GM18870 (cell line): ENCODE measurements at regions not wholly inside any gene's neighbourhood (a gene's known extent, or its start where the extent isn't known, plus 50 kb on each side); places are given as distances from the start of the nearest gene placed in this dataset.

Experiments used
- ATAC-seq: cut with Tn5 transposase; IDR thresholded peaks from one replicate; pipeline ENCODE4 v1.9.1; 2021; ENCODE audit warnings: moderate library complexity; ENCODE audit not compliant: unreplicated experiment

DNA sequence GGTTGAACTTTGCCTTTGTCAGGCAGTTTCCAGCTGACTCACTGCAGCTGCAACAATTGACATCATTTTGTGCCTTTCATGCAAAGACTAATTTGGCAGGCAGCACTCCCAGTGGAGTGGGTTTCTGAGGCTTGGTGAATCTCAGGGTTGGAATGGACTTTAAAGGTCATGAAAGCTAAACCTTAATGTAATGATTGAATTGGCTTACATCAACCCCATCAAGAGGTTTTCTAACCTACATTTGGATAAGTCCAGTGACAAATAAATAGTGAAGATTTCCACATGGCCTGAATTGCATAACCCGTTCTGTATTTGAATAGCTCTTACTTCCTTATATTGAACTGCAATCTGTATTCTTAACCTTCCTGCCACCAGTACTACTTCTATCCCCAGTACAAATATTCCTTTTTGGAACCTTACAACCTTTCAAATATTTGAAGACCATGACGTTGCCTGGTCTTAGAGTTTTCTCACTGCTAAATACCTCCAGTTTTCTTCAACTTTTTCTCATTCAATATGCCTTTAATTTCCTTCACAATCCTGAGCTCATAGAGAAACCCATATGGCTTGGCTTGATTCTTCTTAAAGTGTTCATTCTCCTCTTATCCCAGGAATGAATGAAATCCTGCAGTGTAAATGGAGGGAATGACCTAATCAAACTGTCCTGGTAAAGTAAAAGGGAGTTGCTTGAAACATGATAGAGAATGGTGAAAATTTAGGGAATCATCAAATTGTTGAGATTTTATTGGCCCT lies 168.1 kb upstream of the NOVA1 start:
- ATAC-seq = no peak

- no peak for ATAC-seq
These were observed 168.9 kb upstream of the NOVA1 start for GRCh38 chr14:26766726-26767125.

DNA sequence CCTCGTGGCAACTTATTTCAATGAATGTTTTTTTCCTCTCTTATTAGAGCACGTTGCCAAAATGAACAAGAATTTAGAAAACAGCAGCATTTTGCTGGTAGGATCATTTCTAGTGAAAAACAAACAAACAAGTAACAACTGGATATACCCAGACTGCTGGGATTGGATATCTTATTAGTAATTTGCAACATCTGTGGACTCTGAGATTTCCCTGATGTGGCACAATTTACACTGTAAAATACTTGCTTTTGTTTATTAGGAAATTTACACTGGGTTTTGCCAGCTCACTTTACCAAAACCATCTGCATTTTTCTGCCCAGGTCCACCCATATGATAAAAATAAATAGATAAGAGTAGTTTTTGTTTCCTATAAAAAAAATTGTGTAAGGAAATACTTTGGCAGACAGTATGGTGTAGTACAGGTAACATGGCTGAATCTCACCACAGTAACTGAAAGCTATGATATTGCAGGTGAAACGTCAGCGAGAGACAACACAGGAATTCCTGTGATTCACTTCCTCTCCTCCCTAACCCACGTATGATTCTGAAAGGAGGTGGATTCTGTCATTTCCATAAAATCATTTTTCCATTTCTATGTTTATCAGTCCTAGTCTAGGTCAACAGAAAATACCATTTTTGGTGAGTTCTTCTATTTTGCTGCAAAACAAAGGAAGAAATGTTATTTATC lies 176.2 kb upstream of the NOVA1 start:
- no peak for ATAC-seq

GRCh38 chr14:26775765-26776563 lies 178.1 kb upstream of the NOVA1 start:
- ATAC-seq = no peak

DNA sequence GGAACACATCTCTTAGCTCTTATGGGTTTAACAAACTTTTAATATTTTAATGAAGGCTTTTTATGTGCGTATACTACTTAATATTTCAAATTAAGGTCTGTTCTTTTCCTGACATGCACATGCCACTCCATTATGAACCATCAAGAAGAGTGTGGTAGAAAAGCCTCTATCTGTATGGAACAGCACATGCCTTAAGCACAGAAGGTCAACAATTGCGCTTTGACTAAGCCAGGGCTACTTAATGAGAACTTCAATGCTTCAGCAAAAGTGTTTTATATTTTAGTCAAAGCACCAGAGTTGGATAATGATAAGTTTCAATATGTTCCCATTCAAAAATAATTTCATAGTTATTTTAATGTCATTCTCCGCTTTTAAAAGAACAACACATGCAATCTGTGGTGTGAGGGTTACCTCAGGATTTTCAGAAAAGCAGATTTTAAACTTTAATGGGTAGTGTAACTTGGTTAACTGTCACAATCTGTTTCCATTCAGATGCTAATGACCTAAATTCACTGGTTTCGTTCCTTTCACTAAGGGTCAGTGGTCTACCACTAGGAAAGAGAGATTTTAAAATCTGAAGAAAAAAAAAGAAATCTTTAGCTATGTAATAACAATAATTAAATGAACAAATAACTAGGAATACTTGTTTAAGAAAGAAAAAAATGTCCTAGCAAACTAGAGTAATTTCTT lies 193.4 kb upstream of the NOVA1 start:
- ATAC-seq = no peak

DNA sequence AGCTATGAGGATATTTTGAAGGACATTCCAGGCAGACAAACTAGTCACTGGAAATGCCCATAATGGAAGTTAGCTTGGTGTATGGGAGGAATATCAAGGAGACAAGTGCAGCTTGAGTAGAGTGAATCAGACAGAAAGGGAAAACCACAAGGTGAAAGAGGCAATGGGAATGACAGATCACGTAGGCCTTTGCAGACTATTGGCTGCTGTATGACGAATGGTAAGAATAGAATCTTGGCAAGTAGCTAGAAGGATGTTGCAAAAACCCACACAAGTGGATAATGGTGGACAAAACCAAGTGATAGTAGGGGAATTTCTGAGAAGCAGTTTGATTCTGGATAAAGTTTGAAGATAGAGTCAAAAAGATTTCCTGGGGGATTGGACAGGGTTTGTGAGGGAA lies 196.9 kb upstream of the NOVA1 start:
- no peak for ATAC-seq

- ATAC-seq = no peak
These were observed 210.6 kb upstream of the NOVA1 start for GRCh38 chr14:26808407-26808806.

- no peak for ATAC-seq
These were observed 212.8 kb upstream of the NOVA1 start for GRCh38 chr14:26810631-26811030.

GRCh38 chr14:26811756-26812305 lies 214.0 kb upstream of the NOVA1 start:
- no peak for ATAC-seq

DNA sequence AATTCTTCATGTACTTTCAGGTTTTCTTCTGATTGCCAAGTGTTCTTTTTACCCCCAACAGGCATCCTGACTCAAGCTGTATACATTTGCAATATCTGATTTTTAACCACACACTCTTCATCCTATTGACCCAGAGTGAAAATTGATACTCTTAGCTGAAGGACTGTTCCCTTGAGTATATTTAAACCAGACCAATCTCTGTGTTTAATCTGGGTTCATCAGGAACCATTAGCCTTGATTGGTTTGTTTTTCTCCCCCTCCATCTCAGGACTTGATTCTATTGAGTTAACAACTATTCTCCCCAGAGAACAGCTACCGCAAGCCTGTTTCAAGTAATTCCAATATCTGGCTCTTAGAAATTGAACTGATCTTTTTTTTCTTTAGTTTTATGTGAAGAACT lies 222.3 kb upstream of the NOVA1 start:
- ATAC-seq = no peak

- no peak for ATAC-seq
These were observed 222.7 kb upstream of the NOVA1 start for GRCh38 chr14:26820572-26820971.

GRCh38 chr14:26828741-26829140 lies 230.9 kb upstream of the NOVA1 start:
- no peak for ATAC-seq

DNA sequence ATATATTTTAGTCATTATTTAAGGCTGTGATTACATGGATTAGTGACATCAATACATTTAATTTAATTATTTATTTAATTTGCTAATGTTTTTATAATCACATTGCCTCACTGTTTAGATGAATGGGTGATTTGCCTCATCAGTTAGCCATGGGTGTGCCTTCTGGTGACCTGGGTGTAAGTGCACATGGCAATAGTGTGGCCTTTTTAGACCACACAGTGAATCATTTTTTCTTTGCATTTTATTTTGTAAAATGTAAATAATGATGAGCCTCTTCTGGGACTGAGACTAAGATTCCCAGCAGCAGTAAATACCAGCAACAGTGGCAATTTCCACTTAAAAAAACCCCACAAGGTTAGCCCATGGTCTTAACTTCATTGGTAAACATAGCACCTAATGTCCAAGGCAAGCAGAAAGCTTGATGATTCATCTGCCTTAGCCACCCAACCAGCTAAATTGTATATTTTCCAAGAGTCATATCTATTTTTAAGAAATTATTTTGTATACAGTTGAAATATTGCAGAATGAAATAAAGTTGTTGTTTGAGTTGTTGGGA lies 235.9 kb upstream of the NOVA1 start:
- no peak for ATAC-seq

GRCh38 chr14:26835979-26836570 lies 238.2 kb upstream of the NOVA1 start:
- no peak for ATAC-seq

DNA sequence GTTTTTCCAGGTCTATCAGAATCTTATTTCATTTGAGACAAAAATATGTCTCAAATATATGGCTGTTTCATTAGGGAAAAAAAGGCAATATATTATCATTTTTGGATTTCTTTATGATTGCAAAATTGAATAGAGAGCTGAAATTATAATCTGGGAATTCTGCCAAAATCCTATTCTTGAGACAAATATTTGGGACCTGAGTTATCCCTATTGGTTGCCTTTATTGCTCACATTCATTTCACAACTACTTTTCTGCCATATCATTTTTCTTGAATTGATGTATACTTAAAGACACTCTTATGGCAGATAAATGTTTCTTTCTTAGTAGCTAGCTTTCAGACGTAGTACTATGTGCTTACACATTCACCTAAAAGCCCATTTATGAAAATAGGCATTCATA lies 241.6 kb upstream of the NOVA1 start:
- no peak for ATAC-seq

DNA sequence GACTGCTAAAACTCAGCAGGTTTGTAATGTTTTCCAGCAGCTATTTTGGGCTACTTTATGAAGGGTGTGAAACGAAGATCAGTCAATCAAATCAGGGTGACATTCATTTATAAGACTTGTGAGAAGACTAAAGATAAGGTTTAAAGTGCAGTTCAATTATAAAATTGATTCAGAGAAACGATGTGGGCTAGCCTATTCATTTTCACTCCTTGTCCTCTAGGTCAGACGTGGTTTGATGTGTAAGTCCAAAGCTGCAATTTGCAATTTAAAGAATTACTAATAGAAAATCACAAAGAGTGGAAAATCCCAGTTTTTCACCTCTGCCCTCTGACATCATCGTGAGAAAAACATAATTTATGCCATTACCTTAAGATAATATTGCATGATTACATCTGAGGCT lies 243.5 kb upstream of the NOVA1 start:
- ATAC-seq = no peak

GRCh38 chr14:26841920-26842741 lies 244.3 kb upstream of the NOVA1 start:
- no peak for ATAC-seq

GRCh38 chr14:26845151-26845818 lies 247.5 kb upstream of the NOVA1 start:
- ATAC-seq = no peak

DNA sequence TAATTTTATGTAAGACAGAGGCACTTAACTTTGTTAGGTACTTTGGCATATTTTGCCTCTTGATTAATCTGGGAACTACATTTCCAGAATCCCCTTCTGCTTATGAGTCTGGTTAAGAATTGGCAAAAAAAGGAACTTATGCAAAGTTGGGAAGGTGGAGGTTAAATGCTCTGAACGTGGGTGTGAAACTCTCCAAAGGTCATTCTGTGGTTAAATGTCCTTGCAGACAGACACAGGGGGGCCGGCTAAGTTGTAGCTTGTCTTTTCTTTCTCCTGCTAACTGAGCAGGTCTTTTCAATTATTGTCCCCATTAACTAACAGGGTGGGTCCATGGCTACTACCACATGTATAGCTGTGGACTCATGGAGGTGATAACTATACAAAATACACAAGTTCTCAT lies 248.6 kb upstream of the NOVA1 start:
- no peak for ATAC-seq
